Peyer's patch (tissue), 4 donors: ENCODE measurements at regions not wholly inside any gene's neighbourhood (a gene's known extent, or its start where the extent isn't known, plus 50 kb on each side); places are given as distances from the start of the nearest gene placed in this dataset.

Experiments used
- DNase-seq, 3 donors: peaks; one replicate each; pipeline ENCODE4 v3.0.0-alpha.2; 2017 to 2019
- H3K27ac ChIP-seq, 4 donors: fragments of 200-600 bp; sonication (generic); one replicate each; pipeline ENCODE4 v1.5.1; 2016 to 2019
- H3K27me3 ChIP-seq, 2 donors: fragments of 200-600 bp; sonication (generic); one replicate each; pipeline ENCODE4 v1.5.1; 2019
- H3K36me3 ChIP-seq, 3 donors: fragments of 200-600 bp; sonication (generic); one replicate each; pipeline ENCODE4 v1.5.1; 2016 to 2019
- H3K4me1 ChIP-seq, 4 donors: fragments of 200-600 bp; sonication (generic); one replicate each; pipeline ENCODE4 v1.5.1; 2016 to 2019
- H3K4me3 ChIP-seq, 4 donors: fragments of 200-600 bp; sonication (generic); 1 replicate in 3 of 4; 2 replicates in 1 of 4; pipeline ENCODE4 v1.5.1; 2016 to 2019; ENCODE audit warnings: mild to moderate bottlenecking in 1 of 4
- H3K9me3 ChIP-seq, 4 donors: fragments of 200-600 bp; sonication (generic); one replicate each; pipeline ENCODE4 v1.5.1; 2016 to 2019; ENCODE audit warnings: mild to moderate bottlenecking in 1 of 4
- POLR2A ChIP-seq, 2 donors: fragments of 450-650 bp; IDR thresholded peaks; one replicate each; pipeline ENCODE4 v1.5.1; 2017; ENCODE audit warnings: antibody characterized with exemption in 2 of 2, mild to moderate bottlenecking in 2 of 2, moderate library complexity in 2 of 2
- TF ChIP-seq, protein P1 (sequence below), 6 experiments: fragments of 450-650 bp in 4 of 6; fragments of 200-600 bp in 2 of 6; sonication (generic) in 1 of 6; IDR thresholded peaks; one replicate each; pipeline ENCODE4 v1.5.1; 2017 to 2019; ENCODE audit warnings: antibody characterized with exemption in 6 of 6, mild to moderate bottlenecking in 3 of 6, moderate library complexity in 1 of 6

- TF ChIP-seq, protein P1, sequence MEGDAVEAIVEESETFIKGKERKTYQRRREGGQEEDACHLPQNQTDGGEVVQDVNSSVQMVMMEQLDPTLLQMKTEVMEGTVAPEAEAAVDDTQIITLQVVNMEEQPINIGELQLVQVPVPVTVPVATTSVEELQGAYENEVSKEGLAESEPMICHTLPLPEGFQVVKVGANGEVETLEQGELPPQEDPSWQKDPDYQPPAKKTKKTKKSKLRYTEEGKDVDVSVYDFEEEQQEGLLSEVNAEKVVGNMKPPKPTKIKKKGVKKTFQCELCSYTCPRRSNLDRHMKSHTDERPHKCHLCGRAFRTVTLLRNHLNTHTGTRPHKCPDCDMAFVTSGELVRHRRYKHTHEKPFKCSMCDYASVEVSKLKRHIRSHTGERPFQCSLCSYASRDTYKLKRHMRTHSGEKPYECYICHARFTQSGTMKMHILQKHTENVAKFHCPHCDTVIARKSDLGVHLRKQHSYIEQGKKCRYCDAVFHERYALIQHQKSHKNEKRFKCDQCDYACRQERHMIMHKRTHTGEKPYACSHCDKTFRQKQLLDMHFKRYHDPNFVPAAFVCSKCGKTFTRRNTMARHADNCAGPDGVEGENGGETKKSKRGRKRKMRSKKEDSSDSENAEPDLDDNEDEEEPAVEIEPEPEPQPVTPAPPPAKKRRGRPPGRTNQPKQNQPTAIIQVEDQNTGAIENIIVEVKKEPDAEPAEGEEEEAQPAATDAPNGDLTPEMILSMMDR (IDR thresholded peaks at IDR 0.05): no peak
- TF ChIP-seq POLR2A (IDR thresholded peaks at IDR 0.05): no peak
- no peaks in the 10 kb centered on the region for H3K4me1 ChIP-seq
- H3K36me3 ChIP-seq: no peaks in the 10 kb centered on the region
- H3K27ac ChIP-seq: no peak overlapping the region
- no peak overlapping the region for H3K4me3 ChIP-seq
- no peaks in the 10 kb centered on the region for H3K9me3 ChIP-seq
- H3K27me3 ChIP-seq: no peaks in the 10 kb centered on the region
- DNase-seq: no peak
These were observed 470.1 kb downstream of the MAFB start for GRCh38 chr20:40218971-40219370.

GRCh38 chr20:40218316-40218969 lies 470.6 kb downstream of the MAFB start:
- no peak overlapping the region for H3K27ac ChIP-seq
- no peaks in the 10 kb centered on the region for H3K27me3 ChIP-seq
- TF ChIP-seq, protein P1 (IDR thresholded peaks at IDR 0.05): no peak
- TF ChIP-seq POLR2A (IDR thresholded peaks at IDR 0.05): no peak
- no peak for DNase-seq
- H3K4me3 ChIP-seq: no peak overlapping the region
- no peaks in the 10 kb centered on the region for H3K9me3 ChIP-seq
- no peaks in the 10 kb centered on the region for H3K36me3 ChIP-seq
- no peaks in the 10 kb centered on the region for H3K4me1 ChIP-seq

GRCh38 chr20:40207655-40208054 lies 481.4 kb downstream of the MAFB start:
- Histone ChIP-seq H3K36me3 (no peaks in the 10 kb centered on the region), H3K27me3 (no peaks in the 10 kb centered on the region), H3K4me3 (no peak overlapping the region), H3K4me1 (no peaks in the 10 kb centered on the region), H3K27ac (no peak overlapping the region), H3K9me3 (no peaks in the 10 kb centered on the region)
- no peak for DNase-seq
- TF ChIP-seq, protein P1 (IDR thresholded peaks at IDR 0.05): no peak
- no peak for TF ChIP-seq POLR2A (IDR thresholded peaks at IDR 0.05)

GRCh38 chr20:40205971-40206370 lies 483.1 kb downstream of the MAFB start:
- Histone ChIP-seq H3K9me3 (no peaks in the 10 kb centered on the region), H3K4me3 (no peak overlapping the region), H3K27me3 (no peaks in the 10 kb centered on the region), H3K36me3 (no peaks in the 10 kb centered on the region), H3K27ac (no peak overlapping the region), H3K4me1 (no peaks in the 10 kb centered on the region)
- TF ChIP-seq, protein P1 (IDR thresholded peaks at IDR 0.05): no peak
- no peak for TF ChIP-seq POLR2A (IDR thresholded peaks at IDR 0.05)
- DNase-seq: no peak

DNA sequence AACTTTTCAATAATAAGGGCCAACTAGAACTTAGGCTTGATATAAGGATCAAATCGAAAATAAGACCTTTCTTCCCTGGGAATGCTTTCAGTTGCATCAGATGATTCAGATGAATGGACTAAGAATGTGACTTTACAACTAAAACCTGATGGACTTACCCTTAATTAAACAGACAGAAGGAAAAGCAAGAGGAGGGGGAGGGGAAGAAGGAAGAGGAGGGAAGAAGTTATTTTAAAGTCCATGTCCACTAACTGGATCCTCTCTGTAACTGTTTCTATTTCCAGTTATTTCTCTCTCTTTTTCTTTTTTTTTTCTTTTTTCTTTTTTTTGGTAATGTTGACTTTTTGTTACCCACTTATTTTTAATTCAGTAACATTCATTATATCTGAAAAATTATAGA lies 486.0 kb downstream of the MAFB start:
- Histone ChIP-seq H3K4me1 (no peaks in the 10 kb centered on the region), H3K4me3 (no peak overlapping the region), H3K27me3 (no peaks in the 10 kb centered on the region), H3K36me3 (no peaks in the 10 kb centered on the region), H3K27ac (no peak overlapping the region), H3K9me3 (no peaks in the 10 kb centered on the region)
- TF ChIP-seq POLR2A (IDR thresholded peaks at IDR 0.05): no peak
- TF ChIP-seq, protein P1 (IDR thresholded peaks at IDR 0.05): no peak
- no peak for DNase-seq

GRCh38 chr20:40197691-40198090 lies 491.3 kb downstream of the MAFB start:
- Histone ChIP-seq H3K36me3 (no peaks in the 10 kb centered on the region), H3K9me3 (no peaks in the 10 kb centered on the region), H3K27ac (no peak overlapping the region), H3K27me3 (no peaks in the 10 kb centered on the region), H3K4me1 (no peaks in the 10 kb centered on the region), H3K4me3 (no peak overlapping the region)
- TF ChIP-seq, protein P1 (IDR thresholded peaks at IDR 0.05): no peak
- TF ChIP-seq POLR2A (IDR thresholded peaks at IDR 0.05): no peak
- DNase-seq: no peak
